K562 (cell line): ENCODE measurements at regions not wholly inside any gene's neighbourhood (a gene's known extent, or its start where the extent isn't known, plus 50 kb on each side); places are given as distances from the start of the nearest gene placed in this dataset.

Experiments used
- ATAC-seq: fragments of 200-7000 bp; cut with Tn5 transposase; 3 replicates; pipeline ENCODE4 v1.9.1; 2020; ENCODE audit warnings: moderate library complexity
- BruUV-seq: library from RNA; stranded (reverse); fragments of 400-500 nt; replicated peaks from 2 replicates; lab custom pipeline; 2021; lab: Mats Ljungman, UMichigan
- CTCF ChIA-PET: fragments of 300-600 bp; formaldehyde crosslinking; extraction: SDS; loops from one replicate; lab custom pipeline; 2021; ENCODE audit warnings: low intra/inter-chr PET ratio; lab: Yijun Ruan, JAX
- POLR2A ChIA-PET: fragments of 300-600, 350-650 bp; sonication (Branson Sonifier 250); formaldehyde crosslinking; extraction: SDS; loops from one replicate; lab custom pipeline; 2021; ENCODE audit warnings: antibody characterized with exemption, inconsistent platforms; lab: Yijun Ruan, JAX
- DNase-seq, 4 experiments: peaks; one replicate each; pipeline versions ENCODE4 v3.0.0 to v3.0.0-alpha.2; 2011 to 2018; ENCODE audit warnings: low spot score in 3 of 4, mixed read lengths in 3 of 4; ENCODE audit errors: extremely low read depth in 1 of 4
- FAIRE-seq: peaks from 2 replicates; lab custom pipeline; 2011; peaks lifted over from hg19 to GRCh38; lab: Jason Lieb, UNC
- H2AFZ ChIP-seq: 2 replicates; pipeline ENCODE4 v1.6.0; 2011; ENCODE audit warnings: low read depth, low read length, control low read depth, inconsistent platforms
- H3K27ac ChIP-seq: fragments of 200-600 bp; 3 replicates; pipeline ENCODE4 v1.8.0; 2011; ENCODE audit warnings: low read depth, mild to moderate bottlenecking, control low read depth, inconsistent platforms, low read length, moderate library complexity, mixed read lengths; ENCODE audit errors: extremely low read depth
- H3K27me3 ChIP-seq, 2 experiments: fragments of 300-600 bp in 1 of 2; 2 replicates in 1 of 2; 3 replicates in 1 of 2; pipeline versions ENCODE4 v1.6.0 to v1.8.0; 2011; ENCODE audit warnings: inconsistent platforms in 2 of 2, low read length in 2 of 2, mild to moderate bottlenecking in 1 of 2, mixed read lengths in 1 of 2, moderate library complexity in 1 of 2; ENCODE audit not compliant: control insufficient read depth in 2 of 2, insufficient read depth in 2 of 2
- H3K36me3 ChIP-seq: fragments of 300-600 bp; 3 replicates; pipeline ENCODE4 v1.8.0; 2011; ENCODE audit warnings: mild to moderate bottlenecking, low read length, inconsistent platforms; ENCODE audit not compliant: control insufficient read depth, insufficient read depth
- H3K4me1 ChIP-seq, 2 experiments: fragments of 200-600 bp in 1 of 2; replicated peaks in 1 of 2; 2 replicates in 1 of 2; 3 replicates in 1 of 2; pipeline versions ENCODE4 v1.5.1 to v1.8.0; 2011; ENCODE audit warnings: inconsistent platforms in 2 of 2, low read length in 2 of 2, mild to moderate bottlenecking in 1 of 2, mixed read lengths in 1 of 2, moderate library complexity in 1 of 2; ENCODE audit not compliant: control insufficient read depth in 2 of 2, insufficient read depth in 2 of 2
- H3K4me2 ChIP-seq: 2 replicates; pipeline ENCODE4 v1.6.1; 2011; ENCODE audit warnings: low read length, control low read depth, inconsistent platforms, mixed read lengths; ENCODE audit not compliant: insufficient read depth
- H3K4me3 ChIP-seq: fragments of 200-600 bp; sonication (generic), shearing (Covaris generic); 2 replicates; pipeline ENCODE4 v1.5.1; 2016; ENCODE audit warnings: control low read depth, inconsistent platforms
- H3K79me2 ChIP-seq: fragments of 200-600 bp; 3 replicates; pipeline ENCODE4 v1.8.0; 2011; ENCODE audit warnings: low read length, inconsistent platforms; ENCODE audit not compliant: control insufficient read depth, insufficient read depth
- H3K9ac ChIP-seq, 2 experiments: 2 replicates each; pipeline versions ENCODE4 v1.6.0 to v1.6.1; 2011; ENCODE audit warnings: low read depth in 2 of 2, low read length in 2 of 2, control low read depth in 1 of 2, inconsistent platforms in 1 of 2, mild to moderate bottlenecking in 1 of 2, mixed read lengths in 1 of 2; ENCODE audit not compliant: insufficient read depth in 1 of 2
- H3K9me1 ChIP-seq: one replicate; pipeline ENCODE4 v1.6.0; 2011; ENCODE audit warnings: inconsistent platforms, mild to moderate bottlenecking, low read length, moderate library complexity; ENCODE audit not compliant: control insufficient read depth, insufficient read depth
- H3K9me3 ChIP-seq: replicated peaks from 2 replicates; pipeline ENCODE4 v1.5.1; 2011; ENCODE audit warnings: low read depth, low read length, inconsistent platforms; ENCODE audit not compliant: control insufficient read depth, insufficient read depth
- H4K20me1 ChIP-seq: replicated peaks from 2 replicates; pipeline ENCODE4 v1.6.1; 2011; ENCODE audit warnings: low read length, inconsistent platforms, mixed read lengths; ENCODE audit not compliant: control insufficient read depth, insufficient read depth
- CBFB ChIP-seq: sonication (generic); formaldehyde crosslinking; IDR thresholded peaks from 2 replicates; pipeline ENCODE4 v1.4.0; 2020; ENCODE audit warnings: mild to moderate bottlenecking, missing genetic modification reagents
- GTF2E2 ChIP-seq: fragments of 200-800 bp; sonication (Bioruptor generic); IDR thresholded peaks from 2 replicates; pipeline ENCODE4 v1.6.1; 2016; ENCODE audit warnings: missing genetic modification characterization, missing compliant biosample characterization
- HDAC6 ChIP-seq: IDR thresholded peaks from 2 replicates; pipeline ENCODE4 v1.6.1; 2012; ENCODE audit warnings: low read depth, mild to moderate bottlenecking, control low read depth, inconsistent platforms, low read length, moderate library complexity
- ILK ChIP-seq: fragments of 450-650 bp; IDR thresholded peaks from 2 replicates; pipeline ENCODE4 v1.6.1; 2016; ENCODE audit warnings: missing genetic modification characterization, low read depth, mild to moderate bottlenecking, missing compliant biosample characterization, moderate library complexity, borderline replicate concordance
- KAT7 ChIP-seq: sonication (generic); formaldehyde crosslinking; IDR thresholded peaks from 2 replicates; pipeline ENCODE4 v1.8.0; 2022; ENCODE audit warnings: missing genetic modification reagents, mild to moderate bottlenecking, borderline replicate concordance
- NR4A1 ChIP-seq, 2 experiments: fragments of 250-450 bp in 1 of 2; fragments of 450-650 bp in 1 of 2; sonication (Bioruptor Pico) in 1 of 2; IDR thresholded peaks; 2 replicates each; pipeline versions ENCODE4 v1.4.0 to v1.6.1; 2016 to 2020; ENCODE audit warnings: mild to moderate bottlenecking in 2 of 2, missing compliant biosample characterization in 1 of 2, missing genetic modification characterization in 1 of 2, moderate library complexity in 1 of 2
- POLR3G ChIP-seq: IDR thresholded peaks from 2 replicates; pipeline ENCODE4 v1.6.1; 2011; ENCODE audit not compliant: insufficient read length, insufficient replicate concordance; ENCODE audit errors: extremely low read depth
- ZBTB34 ChIP-seq: fragments of 250-450 bp; sonication (Bioruptor Pico); IDR thresholded peaks from 2 replicates; pipeline ENCODE4 v1.8.0; 2021; ENCODE audit warnings: mild to moderate bottlenecking, moderate library complexity
- ZNF668 ChIP-seq: fragments of 250-450 bp; sonication (Bioruptor Pico); IDR thresholded peaks from 2 replicates; pipeline ENCODE4 v1.8.0; 2022; ENCODE audit warnings: mild to moderate bottlenecking, inconsistent platforms
- WGBS: fragments of 100-300 bp; shearing (Covaris generic); methylation state at CpG from one replicate; pipeline ENCODE4 v1.1.6; 2016; ENCODE audit warnings: low coverage, mixed read lengths; ENCODE audit not compliant: insufficient coverage; ENCODE audit errors: missing lambda C conversion rate; 5-methylcytosine and 5-hydroxymethylcytosine counted together
- in situ Hi-C: fragments of 300-500 bp; cut with MboI; formaldehyde crosslinking; loops from 4 replicates; pipeline ENCODE4 v1.15.0; 2018; ENCODE audit warnings: inconsistent platforms, mixed read lengths
- intact Hi-C: fragments of 100-400 bp; cut with micrococcal nuclease; formaldehyde crosslinking; loops from 2 replicates; pipeline ENCODE4 v1.14.2; 2022
- TF ChIP-seq, protein P1 (sequence below): fragments of 450-650 bp; IDR thresholded peaks from 2 replicates; pipeline ENCODE4 v1.6.1; 2018; ENCODE audit warnings: mild to moderate bottlenecking, low read depth; ENCODE audit not compliant: partially characterized antibody
- TF ChIP-seq, protein P2 (sequence below): fragments of 450-650 bp; formaldehyde crosslinking; IDR thresholded peaks from 2 replicates; pipeline ENCODE4 v1.4.0; 2022; ENCODE audit warnings: missing genetic modification characterization
- TF ChIP-seq, protein P3 (sequence below): fragments of 250-450 bp; sonication (Bioruptor Pico); IDR thresholded peaks from 2 replicates; pipeline ENCODE4 v1.9.0; 2021; ENCODE audit warnings: mild to moderate bottlenecking, inconsistent platforms

DNA sequence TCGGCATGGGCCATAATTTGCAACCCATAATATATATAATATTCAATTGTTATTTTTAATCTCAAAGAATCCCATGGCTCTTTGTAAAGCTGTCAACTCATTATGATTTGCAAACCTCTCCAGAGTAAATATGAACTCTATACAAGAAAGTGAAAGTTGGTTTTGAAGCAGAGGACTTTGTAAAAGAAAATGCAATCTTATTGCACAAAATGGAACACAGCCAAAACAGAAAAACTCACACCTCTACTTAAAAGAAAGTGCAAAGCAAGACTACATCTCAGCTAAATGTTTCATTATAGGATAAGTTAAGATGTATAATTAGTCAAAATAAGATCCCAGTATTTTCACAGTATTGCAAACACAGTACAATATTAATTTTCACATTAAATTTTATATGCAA, 111.2 kb upstream of the FLRT2 start (continued):
- TF ChIP-seq NR4A1 (CRISPR knock-in tag; IDR thresholded peaks at IDR 0.05) (no peak), NR4A1 (tag; IDR thresholded peaks at IDR 0.05) (no peak)

DNA sequence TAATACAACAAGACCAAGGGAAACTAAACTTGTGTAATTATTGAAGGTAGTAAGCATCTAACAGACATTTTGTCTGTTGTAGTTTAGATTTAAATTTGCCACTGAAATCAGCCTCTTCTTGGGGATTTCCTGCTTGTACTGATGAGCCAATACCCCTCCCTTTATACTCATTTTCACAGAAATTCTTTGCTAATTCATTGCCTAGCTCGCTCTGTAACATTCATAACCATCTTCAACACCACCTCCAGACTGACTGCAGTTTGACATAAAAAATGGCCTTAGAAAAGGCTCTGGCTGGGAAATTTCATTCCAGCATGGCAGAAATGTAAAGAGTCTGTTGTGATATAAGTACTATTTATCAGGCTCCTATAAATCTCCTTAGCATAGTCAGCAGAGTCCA, 109.7 kb upstream of the FLRT2 start:
- Histone ChIP-seq H3K9ac (no peak overlapping the region), H4K20me1 (no peaks in the 10 kb centered on the region), H2AFZ (no peak overlapping the region), H3K9me1 (no peaks in the 10 kb centered on the region), H3K4me2 (no peak overlapping the region), H3K9me3 (no peaks in the 10 kb centered on the region), H3K4me1 (no peaks in the 10 kb centered on the region), H3K79me2 (no peaks in the 10 kb centered on the region), H3K27me3 (no peaks in the 10 kb centered on the region), H3K36me3 (no peaks in the 10 kb centered on the region), H3K27ac (no peak overlapping the region), H3K4me3 (no peak overlapping the region)
- WGBS = 0% methylated on average over 1 of the region's 1 CpG
- ATAC-seq = no peak
- DNase-seq = no peak
- ChIA-PET CTCF (interaction anchor here (0.6 kb wide), 1 partner anchor 106 kb away, joined by 3 read pairs; no protein-coding TSS in a partner anchor), POLR2A (no interaction called here)
- in situ Hi-C loops = no loop called here
- no peak for FAIRE-seq
- TF ChIP-seq CBFB (CRISPR knock-in tag) = no peak
- TF ChIP-seq, protein P1, sequence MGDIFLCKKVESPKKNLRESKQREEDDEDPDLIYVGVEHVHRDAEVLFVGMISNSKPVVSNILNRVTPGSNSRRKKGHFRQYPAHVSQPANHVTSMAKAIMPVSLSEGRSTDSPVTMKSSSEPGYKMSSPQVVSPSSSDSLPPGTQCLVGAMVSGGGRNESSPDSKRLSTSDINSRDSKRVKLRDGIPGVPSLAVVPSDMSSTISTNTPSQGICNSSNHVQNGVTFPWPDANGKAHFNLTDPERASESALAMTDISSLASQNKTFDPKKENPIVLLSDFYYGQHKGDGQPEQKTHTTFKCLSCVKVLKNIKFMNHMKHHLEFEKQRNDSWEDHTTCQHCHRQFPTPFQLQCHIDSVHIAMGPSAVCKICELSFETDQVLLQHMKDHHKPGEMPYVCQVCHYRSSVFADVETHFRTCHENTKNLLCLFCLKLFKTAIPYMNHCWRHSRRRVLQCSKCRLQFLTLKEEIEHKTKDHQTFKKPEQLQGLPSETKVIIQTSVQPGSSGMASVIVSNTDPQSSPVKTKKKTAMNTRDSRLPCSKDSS = no peak
- TF ChIP-seq ZBTB34 (CRISPR knock-in tag) = no peak
- no peak for TF ChIP-seq HDAC6
- TF ChIP-seq, protein P2, sequence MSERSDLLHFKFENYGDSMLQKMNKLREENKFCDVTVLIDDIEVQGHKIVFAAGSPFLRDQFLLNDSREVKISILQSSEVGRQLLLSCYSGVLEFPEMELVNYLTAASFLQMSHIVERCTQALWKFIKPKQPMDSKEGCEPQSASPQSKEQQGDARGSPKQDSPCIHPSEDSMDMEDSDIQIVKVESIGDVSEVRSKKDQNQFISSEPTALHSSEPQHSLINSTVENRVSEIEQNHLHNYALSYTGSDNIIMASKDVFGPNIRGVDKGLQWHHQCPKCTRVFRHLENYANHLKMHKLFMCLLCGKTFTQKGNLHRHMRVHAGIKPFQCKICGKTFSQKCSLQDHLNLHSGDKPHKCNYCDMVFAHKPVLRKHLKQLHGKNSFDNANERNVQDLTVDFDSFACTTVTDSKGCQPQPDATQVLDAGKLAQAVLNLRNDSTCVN = no peak
- TF ChIP-seq, protein P3, sequence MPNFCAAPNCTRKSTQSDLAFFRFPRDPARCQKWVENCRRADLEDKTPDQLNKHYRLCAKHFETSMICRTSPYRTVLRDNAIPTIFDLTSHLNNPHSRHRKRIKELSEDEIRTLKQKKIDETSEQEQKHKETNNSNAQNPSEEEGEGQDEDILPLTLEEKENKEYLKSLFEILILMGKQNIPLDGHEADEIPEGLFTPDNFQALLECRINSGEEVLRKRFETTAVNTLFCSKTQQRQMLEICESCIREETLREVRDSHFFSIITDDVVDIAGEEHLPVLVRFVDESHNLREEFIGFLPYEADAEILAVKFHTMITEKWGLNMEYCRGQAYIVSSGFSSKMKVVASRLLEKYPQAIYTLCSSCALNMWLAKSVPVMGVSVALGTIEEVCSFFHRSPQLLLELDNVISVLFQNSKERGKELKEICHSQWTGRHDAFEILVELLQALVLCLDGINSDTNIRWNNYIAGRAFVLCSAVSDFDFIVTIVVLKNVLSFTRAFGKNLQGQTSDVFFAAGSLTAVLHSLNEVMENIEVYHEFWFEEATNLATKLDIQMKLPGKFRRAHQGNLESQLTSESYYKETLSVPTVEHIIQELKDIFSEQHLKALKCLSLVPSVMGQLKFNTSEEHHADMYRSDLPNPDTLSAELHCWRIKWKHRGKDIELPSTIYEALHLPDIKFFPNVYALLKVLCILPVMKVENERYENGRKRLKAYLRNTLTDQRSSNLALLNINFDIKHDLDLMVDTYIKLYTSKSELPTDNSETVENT = no peak
- TF ChIP-seq ILK (tag) = no peak
- TF ChIP-seq POLR3G = no peak
- no peak for TF ChIP-seq ZNF668
- TF ChIP-seq KAT7 (CRISPR knock-in tag) = no peak
- TF ChIP-seq GTF2E2 (tag) = no peak
- no TSS peak for BruUV-seq
- intact Hi-C loops = no loop called here
